ENCODE measurements at regions not wholly inside any gene's neighbourhood (a gene's known extent, or its start where the extent isn't known, plus 50 kb on each side); places are given as distances from the start of the nearest gene placed in this dataset.
A peak's percentile ranks its signal among the peaks of the same experiment; 100 is the strongest.
"Not testable (repeated sequence)": the region's sequence is repeated elsewhere in the genome, so short reads cannot be mapped to it uniquely, and the experiment has no call there.

GRCh38 chr11:64428693-64429092, 69.7 kb downstream of the RPS6KA4 start:
- no peak for DNase-seq

GRCh38 chr11:64429970-64430369, 71.0 kb downstream of the RPS6KA4 start:
- DNase-seq: no peak

GRCh38 chr11:64430645-64431044, 71.7 kb downstream of the RPS6KA4 start:
- DNase-seq: no peak

GRCh38 chr11:64436000-64436399, 77.0 kb downstream of the RPS6KA4 start:
- no peak for DNase-seq

GRCh38 chr11:64437426-64437825, 78.5 kb downstream of the RPS6KA4 start:
- DNase-seq: no peak

GRCh38 chr11:64438986-64439771, 80.2 kb downstream of the RPS6KA4 start:
- no peak for DNase-seq

- DNase-seq: not testable (repeated sequence)
Measured at GRCh38 chr11:64439772-64440491, 81.0 kb downstream of the RPS6KA4 start.

DNA sequence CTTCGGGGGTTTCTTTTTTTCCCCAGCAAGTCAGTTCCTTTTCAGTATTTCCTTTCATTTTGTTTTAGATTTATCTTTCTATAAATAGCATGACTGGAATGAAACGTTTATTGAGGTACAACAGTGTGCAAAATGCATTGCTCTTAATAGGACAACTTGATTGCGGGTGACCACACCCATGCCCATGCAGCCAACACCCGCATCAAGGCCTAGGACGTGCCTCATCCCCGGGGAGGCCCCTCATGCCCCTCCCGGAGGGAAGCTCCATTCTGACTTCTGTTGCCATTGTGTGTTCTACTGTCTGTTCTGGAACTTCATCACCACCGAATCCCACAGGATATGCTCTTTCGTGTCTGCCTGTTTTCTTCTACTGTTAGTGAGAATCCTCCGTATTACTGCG, 82.2 kb downstream of the RPS6KA4 start:
- DNase-seq: no peak

DNA sequence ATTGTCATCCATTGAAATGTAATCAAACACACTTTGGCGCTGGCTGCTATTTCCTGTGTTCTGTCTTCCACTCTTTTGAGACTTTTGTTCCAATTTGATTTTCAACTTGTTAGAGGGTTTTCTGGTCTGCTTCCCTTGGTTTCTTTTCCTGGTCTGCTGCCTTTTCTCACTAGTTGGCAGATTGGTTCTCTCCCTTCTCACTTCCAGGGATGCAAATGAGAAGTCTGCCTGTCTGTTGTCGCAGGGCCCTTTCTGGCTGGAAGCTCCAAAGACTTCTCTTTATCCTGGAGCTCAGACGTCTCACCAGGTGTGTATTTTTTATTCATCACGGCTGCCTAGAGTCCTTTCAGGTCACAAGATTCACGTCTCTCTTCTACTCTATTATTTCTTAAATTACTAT, 84.0 kb downstream of the RPS6KA4 start:
- DNase-seq: no peak

GRCh38 chr11:64444838-64445441, 86.0 kb downstream of the RPS6KA4 start:
- no peak for DNase-seq

DNA sequence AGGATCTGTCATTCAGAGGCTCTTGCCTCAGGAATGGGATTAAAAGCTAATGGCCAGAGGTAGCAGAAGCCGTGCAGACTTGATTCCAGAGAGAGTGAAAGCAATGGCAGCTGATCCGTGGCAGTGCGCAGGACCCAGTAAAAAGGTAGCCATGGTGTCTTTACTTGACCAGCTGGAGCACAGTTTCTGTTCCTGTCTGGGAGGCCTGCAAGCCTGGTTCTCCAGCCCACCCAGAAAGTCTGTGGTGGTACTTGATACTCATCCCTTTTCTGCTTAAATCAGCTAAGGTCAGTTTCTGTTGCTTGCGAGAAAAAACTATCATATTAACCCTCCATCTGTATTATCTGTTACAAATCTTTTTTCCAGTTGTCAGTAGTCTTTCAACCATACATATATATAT, 86.7 kb downstream of the RPS6KA4 start:
- DNase-seq: no peak

GRCh38 chr11:64447831-64448598, 89.1 kb downstream of the RPS6KA4 start:
- no peak for DNase-seq

DNA sequence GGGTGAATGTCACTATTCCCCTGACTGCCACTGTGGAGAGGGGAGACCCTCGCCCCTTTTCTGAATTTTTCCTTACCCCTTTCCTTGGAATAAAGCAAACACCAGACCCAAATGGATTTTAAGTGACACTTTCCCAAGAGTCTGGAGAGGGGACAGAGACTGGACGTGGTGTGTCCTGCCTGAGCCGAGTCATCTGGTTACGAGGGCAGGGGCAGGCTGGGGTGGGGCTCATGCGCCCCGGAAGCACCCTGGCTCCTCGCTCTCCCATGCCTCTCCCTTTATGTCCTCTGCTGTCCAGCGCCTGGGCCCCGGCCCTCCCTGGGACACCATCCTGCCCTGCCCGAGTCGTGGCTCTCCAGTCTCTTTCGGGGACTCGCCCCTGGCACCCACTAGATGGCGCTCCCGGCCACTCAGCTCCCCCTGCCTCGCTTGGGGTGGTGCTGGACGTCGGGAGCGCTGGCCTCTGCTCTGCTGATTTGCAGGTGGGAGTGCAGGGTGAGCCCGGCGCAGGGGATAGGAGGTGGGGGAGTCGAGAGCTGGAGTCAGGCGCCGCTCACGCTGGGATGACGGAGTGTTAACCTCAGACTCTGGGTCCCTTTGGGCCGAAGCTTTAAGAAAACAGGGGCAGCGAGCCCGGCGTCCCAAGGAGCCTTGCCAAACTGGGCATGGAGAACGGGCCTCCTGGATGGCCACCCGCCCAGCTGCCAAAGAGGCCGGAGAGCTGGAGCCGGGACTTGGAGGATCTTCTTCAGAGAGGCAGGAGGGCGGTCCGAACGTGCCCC, 89.8 kb downstream of the RPS6KA4 start:
- DNase-seq: peak; percentile 70

DNA sequence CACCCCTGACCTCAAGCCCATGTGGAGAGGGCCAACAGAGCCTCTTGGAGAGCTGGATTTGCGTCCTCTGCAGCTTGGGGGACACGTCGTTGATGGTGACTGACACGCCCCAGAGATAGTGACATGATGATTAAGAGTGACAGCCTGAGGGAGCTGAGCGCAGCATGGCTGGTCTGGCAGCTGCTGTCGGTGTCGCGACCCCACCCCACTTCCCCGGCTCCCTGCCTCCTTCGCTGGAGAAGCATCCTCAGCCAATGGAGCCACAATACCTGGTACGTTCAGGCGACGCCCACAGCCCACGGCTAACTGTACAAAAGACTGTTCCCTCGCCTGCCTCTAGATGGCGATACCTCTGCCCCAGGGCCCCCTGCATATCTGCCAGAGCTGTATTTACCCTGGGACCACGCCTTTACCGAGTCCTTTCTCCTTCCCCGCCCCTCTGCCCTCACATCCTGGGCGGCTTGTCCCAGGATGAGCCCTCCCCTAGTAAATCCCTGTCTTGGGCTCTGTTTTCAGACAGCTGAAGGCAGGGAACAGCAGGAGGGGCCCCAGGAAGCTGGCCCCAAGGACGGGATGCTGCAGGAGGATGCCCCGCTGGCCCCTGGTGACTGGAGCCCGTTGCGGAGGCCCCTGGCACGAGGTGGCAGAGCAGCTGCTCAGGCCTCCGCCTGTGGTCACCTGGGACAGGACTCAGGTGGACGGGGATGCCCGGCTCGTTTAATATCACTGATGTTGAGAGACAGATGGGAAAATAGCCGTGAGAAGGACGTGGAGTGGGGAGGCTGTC, 90.6 kb downstream of the RPS6KA4 start:
- peak; percentile 70 for DNase-seq

DNA sequence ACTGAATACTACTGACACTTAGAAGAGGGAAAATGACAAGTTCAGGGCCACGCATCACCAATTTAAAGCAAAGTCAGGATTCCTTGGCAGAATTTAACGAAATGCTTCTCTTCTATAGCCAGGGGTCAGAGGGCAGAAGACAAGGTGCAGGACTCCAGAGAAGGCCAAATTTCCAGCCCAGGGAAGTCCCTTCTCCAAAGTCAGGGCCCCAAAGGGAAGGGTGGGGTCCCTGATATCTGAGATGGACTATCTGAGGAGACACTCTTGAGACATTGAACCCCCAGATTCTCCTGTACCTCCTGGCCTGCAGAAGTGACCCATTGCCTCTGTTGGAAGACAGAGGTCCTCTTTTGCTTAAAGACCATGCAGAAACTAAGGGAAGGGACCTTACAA, 91.2 kb downstream of the RPS6KA4 start:
- no peak for DNase-seq

DNA sequence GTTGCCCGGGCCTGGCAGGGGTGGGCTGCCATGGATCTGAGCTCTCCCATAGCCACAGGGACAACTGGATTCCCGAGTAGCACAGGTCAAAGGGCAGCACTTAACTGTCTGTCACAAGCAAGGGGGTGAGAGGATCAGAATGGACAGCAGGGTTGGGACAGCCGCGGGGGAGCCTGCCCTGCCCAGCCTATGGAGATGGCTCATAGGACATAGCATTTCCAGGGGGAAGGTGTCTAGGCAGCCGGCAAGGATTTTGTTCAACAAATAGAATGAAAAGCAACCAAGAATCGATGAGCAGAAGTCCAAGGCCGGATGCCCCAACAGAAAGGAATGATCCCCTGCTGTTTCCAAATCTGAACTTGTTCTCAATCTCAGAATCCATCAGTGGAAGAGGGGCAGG, 92.9 kb downstream of the RPS6KA4 start:
- no peak for DNase-seq

- DNase-seq: no peak
Measured at GRCh38 chr11:64453466-64453865, 94.5 kb downstream of the RPS6KA4 start.

GRCh38 chr11:64455456-64456261, 96.7 kb downstream of the RPS6KA4 start:
- DNase-seq: no peak

GRCh38 chr11:64456509-64457320, 97.8 kb downstream of the RPS6KA4 start:
- no peak for DNase-seq

All from activated CD4-positive, alpha-beta T cell treated with anti-CD3 and anti-CD28 coated beads, Interleukin-2, amount 50 U/mL, for 1 hour (primary cell).